A172 (cell line): ENCODE measurements at regions not wholly inside any gene's neighbourhood (a gene's known extent, or its start where the extent isn't known, plus 50 kb on each side); places are given as distances from the start of the nearest gene placed in this dataset.

Source experiments
- DNase-seq: peaks from one replicate; pipeline ENCODE4 v3.0.0-alpha.2; 2015; ENCODE audit warnings: low spot score

- no peak for DNase-seq
Observed at GRCh38 chr13:103812558-103812957, 746.3 kb upstream of the SLC10A2 start.

DNA sequence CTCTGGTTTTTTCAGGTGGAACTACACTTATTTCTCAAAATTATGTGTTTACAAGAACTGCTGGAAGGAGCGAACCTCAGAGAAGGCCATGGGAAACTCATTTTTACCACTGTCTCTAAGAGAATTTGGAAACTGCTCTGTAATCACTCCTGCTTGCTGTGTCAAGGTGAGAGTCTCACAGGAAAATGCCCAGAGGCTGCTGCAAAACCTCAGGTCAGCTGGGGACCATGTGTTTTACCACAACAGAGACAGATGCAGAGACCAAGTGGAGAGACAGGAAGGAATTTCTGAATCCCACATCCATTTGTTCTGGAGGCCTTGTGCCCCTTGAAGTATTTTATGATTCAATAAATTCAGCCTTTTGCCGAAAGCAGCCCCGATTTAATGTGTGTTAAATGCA, 743.8 kb upstream of the SLC10A2 start:
- no peak for DNase-seq

GRCh38 chr13:103805771-103806170, 739.6 kb upstream of the SLC10A2 start:
- no peak for DNase-seq

DNA sequence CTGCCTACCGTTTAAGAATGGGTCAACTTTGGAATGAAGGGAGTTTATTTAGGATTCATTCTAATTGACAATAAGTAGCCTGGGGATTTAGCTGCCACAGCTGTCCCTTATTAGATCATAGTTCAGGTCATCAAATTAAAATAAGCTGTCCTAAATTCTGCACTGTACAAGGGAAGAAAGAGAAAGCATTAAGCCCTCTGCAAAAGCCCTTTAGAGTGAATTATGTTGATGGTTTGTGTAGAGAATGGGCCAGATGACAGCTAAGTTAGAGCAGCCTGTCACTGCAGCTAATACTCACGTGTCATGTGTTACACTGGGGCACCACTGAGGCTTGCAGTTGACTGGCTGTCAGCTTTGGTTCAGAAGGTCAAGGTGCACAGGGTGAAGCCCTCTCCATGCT, 737.1 kb upstream of the SLC10A2 start:
- DNase-seq = no peak

DNA sequence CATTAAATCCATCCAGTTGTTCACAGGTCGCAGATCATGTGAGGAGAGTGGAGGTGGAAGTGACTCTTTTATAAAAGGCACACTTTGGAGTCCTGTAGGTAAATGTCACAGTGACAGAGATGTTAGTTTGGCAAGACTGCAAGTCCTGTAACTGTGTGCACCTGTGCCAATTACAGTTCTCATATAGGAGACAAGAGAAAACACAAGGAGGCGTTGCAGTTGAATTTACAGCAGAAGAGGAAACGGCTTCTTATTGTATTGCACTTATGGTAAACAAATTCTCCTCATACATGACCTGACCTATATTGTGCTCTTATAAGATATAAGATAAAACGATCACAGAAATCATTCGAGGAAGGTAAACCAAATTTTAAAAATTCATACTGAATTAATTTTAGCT, 732.8 kb upstream of the SLC10A2 start:
- no peak for DNase-seq

GRCh38 chr13:103795892-103796478, 729.8 kb upstream of the SLC10A2 start:
- no peak for DNase-seq

DNA sequence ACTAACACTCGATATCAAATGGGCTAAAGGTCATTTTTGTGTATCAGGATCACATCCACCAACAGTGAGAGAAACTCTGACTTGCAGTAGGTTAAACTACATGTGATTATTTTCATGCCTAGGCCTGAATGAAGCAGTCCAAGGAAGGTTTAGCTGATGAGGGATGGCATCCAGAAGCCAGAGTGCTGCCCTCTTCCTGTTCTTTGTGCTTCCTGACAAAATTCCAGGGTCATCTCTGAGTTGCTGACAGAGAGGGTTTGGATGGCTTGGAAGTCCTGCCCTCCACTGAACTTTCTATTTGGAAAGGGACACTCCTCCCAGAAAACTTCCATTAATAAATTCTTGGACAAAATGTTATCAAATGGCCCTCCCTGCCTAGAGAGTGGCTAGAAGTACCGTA, 728.3 kb upstream of the SLC10A2 start:
- DNase-seq = no peak

DNA sequence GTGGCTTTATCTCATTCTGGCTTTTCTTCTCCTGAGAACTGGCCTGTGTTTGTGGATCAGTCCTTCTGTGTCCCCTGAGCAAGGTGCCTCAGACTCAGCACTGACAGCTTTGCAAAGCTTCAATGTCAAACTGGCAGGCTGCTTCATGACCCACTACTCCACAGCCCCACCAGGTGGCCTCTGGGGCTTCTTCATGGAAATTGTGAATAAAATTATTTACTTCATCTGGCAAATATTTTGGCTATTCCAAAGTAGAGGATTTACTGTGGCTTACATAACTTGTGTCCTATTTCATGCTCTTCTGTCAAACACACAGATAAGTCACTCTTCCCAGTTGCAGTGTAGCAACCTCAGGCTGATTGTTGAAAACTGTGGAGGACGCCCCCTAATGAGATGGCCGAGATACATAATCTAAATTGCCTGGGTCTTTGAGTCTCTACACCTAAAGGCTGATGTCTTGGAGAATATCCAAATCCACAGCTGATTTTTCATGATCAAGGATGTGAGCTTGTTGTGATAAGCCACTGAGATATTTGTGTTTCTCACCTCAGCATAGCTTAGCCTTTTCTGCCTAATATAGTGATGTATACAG, 721.9 kb upstream of the SLC10A2 start:
- DNase-seq = no peak

DNA sequence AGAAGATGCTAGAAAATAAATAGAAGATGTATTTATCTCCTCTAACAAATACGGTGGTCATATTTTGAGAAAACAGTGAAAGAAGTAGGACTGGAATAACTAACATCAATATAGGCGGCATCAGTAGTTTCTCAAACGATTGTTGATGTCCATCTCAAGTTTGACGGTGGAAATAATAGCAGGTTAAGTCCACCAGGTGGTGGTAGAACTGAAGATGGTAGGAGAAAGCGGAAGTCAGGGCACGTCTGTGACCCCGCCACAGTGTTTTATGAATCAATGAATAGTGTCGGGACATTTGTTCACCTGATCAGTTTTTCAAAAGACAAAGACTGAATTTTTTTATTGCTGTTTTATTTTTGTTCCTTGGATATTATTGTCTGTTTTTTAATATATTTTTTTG, 706.4 kb upstream of the SLC10A2 start:
- peak; percentile 27 for DNase-seq

DNA sequence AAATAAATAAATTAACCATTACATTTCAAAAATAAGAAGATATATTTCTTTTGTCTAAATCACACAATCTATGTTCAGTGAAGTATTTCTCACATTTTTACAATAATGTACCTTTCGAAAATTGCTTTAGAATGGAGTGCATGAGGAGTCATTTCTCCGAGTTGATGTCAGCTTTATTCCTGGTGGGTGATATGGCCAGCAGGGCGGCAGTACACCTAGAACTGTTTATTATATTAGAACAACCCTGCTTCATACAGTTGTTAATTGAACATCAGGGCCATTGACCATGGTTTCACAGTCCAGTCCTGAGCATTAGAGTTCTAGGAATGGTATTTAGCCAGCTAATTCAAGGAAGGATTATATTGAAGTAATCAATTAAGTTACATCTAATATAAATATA, 696.3 kb upstream of the SLC10A2 start:
- DNase-seq = no peak

- DNase-seq = no peak
Observed at GRCh38 chr13:103759361-103759760, 693.1 kb upstream of the SLC10A2 start.

- no peak for DNase-seq
Observed at GRCh38 chr13:103758222-103758621, 692.0 kb upstream of the SLC10A2 start.

DNA sequence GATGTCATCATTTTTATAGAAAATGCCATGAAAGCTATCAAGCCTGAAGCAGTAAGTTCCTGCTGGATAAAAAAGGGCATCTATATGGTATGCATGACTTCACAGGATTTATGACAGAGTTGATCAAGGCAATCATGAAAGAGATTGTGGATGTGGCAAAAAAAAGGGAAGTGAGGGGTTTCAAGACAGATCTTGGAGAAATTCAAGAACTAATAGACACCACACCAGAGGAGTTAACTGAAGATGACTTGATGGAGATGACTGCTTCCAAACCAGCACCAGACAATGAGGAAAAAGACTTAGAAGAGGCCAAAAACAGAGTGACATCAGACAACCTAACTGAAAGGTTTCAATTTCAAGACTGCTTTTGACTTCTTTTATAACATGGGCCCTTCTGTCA, 691.1 kb upstream of the SLC10A2 start:
- no peak for DNase-seq

- no peak for DNase-seq
Observed at GRCh38 chr13:103754783-103755182, 688.6 kb upstream of the SLC10A2 start.

DNA sequence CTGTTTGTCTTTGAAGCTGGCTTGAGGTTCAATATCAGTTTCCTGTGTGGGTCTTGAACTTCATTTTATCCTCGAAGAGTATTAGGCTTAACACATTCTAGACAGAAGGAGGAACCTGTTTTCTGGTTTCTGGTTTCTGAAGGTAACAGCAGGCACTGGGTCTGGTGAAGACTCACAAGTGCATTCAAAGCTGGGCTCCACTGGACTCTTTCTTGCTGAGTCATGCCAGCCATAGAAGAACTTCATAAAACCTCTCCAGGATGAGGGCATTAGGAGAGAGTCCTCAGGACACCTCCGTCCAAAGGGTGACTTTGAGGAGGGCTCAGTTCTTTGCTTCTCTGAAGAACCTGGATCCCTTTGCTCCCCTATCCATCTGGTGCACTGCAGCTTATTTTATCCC, 668.6 kb upstream of the SLC10A2 start:
- no peak for DNase-seq

GRCh38 chr13:103731959-103732358, 665.7 kb upstream of the SLC10A2 start:
- DNase-seq = no peak

GRCh38 chr13:103730407-103730806, 664.2 kb upstream of the SLC10A2 start:
- DNase-seq = no peak

DNA sequence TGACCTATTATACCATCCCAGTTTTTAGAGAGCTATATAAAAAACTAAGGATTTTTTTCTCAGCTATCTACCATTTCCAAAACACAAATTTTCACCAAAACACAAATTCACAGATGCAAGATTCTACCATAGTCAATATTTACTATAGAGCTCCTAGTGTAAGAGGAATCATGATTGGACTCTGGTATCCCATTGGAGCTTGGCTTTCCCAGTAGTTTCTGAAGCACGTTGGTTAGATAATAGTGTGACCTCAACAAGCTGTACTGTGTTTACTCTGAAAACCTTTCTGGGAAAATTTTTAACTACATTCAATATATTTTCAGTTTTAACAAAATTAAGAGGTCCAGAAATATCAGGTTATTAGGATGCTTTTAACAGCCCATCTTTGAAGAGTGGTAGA, 660.6 kb upstream of the SLC10A2 start:
- DNase-seq = no peak

- DNase-seq = no peak
Observed at GRCh38 chr13:103716718-103717117, 650.5 kb upstream of the SLC10A2 start.

GRCh38 chr13:103715335-103715734, 649.1 kb upstream of the SLC10A2 start:
- no peak for DNase-seq

DNA sequence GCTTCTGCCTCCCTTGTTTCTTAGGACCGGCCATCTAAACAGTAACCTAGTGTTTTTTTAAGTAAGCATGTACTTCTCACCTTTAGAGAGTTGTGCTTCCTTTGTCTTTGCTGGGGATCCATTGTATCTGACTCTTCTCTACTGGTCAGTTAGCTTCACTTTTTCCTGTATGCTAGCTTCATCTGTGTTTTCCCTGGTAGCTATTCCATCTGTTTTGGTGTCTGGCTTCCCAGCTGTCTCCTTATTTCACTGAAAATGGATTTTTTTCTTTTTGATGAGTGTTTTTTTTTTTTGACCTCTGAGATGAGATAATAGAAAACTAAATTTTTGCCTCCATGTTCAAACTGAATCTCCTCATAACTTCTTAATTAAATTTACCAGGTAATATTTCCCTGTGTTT, 637.0 kb upstream of the SLC10A2 start:
- DNase-seq = no peak

GRCh38 chr13:103698000-103698399, 631.8 kb upstream of the SLC10A2 start:
- DNase-seq = no peak

DNA sequence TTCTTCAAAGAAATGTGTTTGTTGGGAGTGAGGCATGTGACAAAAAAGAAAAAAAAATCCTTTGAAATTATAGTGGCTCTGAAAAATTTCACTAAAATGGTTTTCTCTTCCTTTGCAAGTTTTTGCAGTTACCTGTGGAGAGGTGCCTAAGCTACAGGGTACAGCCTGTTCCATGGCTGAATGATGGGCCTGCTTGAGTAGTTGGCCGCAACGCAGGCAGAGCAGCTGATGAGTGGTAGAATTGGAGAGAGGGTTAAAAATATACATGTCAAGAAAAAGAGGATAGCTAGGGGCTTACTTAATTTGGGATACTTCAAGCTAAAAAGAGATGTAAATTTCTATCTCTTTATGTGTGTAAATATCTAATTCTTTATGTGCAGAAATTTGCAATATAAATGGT, 629.1 kb upstream of the SLC10A2 start:
- DNase-seq = no peak

DNA sequence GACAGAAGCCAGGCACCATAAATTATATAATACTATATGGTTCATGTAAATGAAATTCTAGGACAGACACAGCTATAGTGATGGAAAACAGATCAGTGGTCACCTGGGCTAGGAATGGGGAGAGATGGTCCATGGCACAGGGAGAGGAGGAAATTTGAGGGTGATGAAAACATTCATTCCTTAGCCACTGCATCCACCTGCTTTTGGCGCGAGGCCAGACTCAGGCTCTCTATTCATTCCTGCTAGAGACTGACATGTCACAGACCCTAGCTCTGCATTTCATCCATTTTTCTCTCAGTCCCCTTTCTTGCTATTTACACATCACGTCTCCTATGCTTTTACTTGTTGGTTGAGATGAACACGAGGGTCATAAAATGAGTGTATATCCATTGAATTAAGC, 628.3 kb upstream of the SLC10A2 start:
- DNase-seq = no peak
